ENCODE measurements at regions not wholly inside any gene's neighbourhood (a gene's known extent, or its start where the extent isn't known, plus 50 kb on each side); places are given as distances from the start of the nearest gene placed in this dataset.

DNA sequence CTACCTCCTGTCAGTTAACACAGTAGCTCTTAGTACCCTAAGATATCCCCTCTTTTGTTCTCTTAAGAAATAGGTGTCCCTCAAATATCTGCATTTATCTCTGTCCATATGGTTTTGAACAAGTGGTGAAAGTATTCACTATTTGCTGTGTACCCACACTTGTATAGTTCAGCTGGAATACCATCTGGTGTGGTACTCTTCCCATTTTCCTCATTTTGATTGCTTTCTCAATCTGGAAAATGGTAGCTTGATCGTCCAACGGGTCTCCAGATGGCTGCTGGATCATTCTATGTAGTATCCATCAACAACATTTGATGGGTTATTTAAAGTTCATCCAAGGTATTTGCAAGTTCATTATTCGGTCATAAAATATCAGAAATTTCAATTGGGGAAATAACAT is 100.3 kb upstream of the DPYD start:
- CTCF ChIA-PET: no interaction called here
- POLR2A ChIA-PET: no interaction called here

DNA sequence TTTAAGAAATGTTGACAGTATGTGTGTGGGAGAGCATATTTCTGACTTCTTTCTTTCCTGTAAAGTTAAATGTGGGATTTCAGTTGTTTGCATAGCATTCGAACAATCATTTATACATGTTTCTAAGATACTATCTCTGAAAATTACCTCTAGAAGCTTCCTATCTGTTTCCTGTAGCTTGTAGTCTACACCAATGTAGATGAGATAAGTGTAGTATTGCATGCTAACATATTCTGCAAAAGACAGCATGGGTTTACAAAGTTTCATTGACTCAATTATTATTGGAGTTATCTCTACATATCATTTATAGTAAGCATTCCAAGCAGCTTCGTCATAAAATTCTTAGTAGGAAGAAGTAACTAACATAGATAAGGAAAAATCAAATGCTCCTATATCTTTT is 98.9 kb upstream of the DPYD start:
- CTCF ChIA-PET: no interaction called here
- POLR2A ChIA-PET: no interaction called here

DNA sequence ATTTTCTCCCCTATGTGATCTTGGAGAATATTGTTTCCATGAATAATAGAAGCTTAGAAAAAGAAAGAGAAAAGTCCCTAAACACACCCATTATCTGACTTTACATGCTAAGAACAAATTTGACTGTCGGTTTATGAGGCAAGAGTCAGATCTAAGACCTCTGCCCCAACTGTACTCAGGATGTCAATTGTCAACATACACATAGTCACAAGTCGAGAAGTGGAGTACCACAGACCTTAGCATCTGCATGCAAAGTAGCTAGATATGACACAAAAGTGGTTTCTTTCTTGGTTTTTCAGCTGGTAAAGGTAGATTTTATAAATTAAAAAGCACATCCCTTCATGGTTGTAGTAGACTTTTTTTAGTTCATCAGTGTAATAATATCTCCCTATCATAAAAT is 97.2 kb upstream of the DPYD start:
- CTCF ChIA-PET: no interaction called here

DNA sequence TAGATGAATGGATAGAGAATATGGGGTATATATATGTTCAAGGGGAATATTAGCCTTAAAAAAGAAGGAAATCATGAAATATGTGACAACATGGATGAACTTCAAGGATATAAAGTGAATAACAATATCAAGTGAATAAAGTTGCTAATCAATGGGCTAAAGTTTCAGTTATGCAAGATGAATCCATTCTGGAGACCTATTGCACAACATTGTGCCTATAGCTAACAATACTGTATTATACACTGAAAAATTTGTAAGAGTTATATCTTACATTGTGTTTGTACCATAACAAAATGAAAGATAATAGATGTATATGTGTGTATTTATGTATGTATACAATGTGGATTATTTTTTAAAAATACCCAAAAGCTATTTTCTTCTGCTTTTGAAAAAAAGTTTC is 96.3 kb upstream of the DPYD start:
- CTCF ChIA-PET: no interaction called here
- POLR2A ChIA-PET: no interaction called here

More for the DNA sequence above, 97.2 kb upstream of the DPYD start:
- POLR2A ChIA-PET: no interaction called here

DNA sequence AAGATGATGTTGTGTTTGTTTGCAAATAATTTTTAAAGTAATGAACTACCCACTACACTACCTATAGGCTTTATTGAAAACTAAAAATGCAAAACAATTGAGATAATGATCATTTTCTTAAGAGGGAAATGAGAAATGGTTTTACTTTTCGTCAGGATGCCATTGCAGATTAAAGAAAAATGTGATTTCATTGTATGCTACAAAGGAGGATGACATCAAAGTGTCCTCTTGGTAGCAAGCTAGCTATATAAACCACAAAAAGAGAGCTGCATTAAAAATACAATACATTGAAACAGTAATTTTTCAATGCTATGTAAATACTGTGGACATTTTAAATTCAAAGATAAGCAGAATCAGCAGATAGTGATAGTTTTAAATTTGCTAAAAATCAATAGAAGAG is 87.5 kb upstream of the DPYD start:
- ChIA-PET CTCF (no interaction called here), POLR2A (no interaction called here)

DNA sequence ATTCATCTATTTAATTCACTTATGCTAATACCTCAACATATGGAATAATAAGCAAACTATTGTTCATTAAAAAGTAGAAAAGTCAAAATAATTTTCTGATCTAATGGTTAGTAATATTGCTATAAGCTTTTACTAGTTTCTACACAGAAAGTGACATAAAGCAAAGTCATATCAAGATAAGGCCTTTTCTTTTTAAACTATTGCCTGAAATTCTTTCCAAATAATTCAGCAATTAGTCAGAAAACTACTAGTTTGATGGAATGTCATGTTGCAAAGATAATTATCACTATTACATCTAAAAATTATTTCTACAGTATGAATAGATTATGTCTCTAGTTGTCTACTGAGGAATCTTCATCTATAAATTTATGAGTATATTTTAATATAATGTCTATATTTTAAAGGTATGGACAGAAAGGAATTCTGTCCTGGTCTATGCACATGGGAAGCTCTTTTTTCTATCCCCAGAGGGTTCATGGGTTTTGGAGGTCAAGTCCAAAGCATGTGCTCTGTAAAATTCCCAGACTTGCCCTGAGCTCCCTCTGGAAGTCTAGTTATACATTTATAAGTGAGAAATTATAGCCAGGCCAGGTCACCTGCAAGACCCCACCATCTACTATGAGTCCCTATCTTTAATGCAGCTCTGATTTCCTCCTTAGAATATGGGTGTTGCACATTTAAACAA is 84.6 kb upstream of the DPYD start:
- POLR2A ChIA-PET: no interaction called here
- CTCF ChIA-PET: no interaction called here

DNA sequence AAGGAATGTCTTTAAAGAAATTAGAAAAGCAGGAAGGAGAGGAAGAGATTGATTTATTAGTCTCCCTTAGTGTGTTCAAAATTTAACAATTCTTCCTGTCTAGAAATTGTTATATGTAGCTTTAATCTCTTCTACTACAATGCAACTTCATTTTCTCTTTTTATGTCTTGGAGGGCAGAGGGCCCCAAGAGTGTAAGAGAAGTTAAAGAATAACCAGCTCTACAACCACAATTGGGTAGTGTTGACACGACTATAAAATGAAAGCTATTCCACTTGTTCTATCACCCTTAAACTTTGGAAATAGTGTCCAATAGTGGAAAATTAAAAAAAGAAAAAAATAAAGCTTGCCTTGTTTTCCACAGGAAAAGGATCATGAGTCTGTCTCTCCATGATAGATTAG is 82.6 kb upstream of the DPYD start:
- POLR2A ChIA-PET: no interaction called here

DNA sequence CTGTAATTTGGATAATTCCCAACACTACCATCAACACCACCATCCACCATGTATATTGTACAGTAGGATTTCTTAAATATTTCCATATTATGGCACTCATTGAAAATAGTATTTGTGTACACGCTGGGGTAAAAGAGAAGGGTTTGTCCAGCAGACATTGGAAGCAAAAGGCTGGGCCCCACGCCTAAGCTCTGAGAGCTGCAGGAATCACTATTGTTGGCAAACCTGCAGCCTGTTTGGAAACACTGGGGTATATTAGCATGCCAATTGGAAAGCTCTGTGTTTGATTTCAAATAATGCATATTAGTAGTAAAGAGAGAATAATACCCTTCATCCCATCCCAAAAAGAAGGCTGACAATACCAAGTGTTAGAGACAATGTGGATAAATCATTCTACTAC is 81.5 kb upstream of the DPYD start:
- ChIA-PET CTCF (no interaction called here), POLR2A (no interaction called here)

More for the DNA sequence above, 82.6 kb upstream of the DPYD start:
- CTCF ChIA-PET: no interaction called here

DNA sequence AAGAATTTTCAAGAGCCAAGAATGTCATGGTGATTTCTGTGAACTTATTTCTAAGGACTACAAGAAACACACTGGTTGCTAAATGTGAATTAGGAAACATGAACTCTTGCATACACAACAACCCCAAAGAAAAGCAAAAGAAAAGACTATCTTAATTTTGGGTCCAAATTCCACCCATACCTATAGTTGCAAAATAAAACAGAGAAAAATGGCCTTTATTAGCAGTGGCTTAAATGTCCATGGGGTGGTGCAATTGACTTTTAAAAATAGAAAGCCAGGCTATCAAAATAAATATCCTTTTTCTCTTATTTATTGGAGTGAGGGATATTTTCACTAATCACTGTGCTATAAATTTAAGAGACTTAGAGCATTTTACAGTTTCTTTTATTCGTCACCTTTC is 80.9 kb upstream of the DPYD start:
- ChIA-PET CTCF (no interaction called here), POLR2A (no interaction called here)

DNA sequence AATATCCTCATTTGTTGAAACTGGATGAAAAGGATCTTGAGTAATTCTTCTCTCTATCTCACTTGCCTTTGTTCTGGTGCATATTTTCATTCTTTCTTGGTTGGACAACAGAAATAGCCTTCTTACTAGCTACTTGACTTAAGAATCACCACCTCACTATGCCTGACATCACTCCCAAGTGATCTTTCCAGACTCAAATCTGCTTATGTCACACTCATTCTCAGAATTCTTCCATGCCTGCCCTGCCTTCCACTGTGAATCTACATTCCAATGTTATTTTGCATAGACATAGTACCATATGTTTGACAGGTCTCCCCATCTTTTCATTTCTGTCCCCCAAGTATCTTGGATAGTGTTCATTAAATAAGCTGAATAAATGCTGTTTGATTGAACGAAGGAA is 78.5 kb upstream of the DPYD start:
- ChIA-PET CTCF (no interaction called here), POLR2A (no interaction called here)

DNA sequence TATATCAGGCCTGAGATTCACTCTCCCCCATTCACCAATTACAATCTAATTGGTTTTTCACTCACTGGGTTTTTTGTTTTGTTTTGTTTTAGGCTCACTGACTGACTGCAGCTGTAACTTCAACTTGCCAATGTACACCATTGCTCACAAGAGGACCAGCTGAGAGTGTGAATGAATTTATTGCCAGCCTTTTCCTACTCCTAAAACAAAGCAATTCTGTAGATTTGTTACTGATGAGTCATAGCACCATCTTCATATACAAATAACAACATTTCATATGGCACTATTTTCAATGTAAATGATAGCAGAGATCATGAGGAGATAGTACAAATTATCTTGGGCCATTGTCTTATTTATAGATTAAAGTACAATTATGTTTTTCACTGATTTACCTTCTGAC is 76.0 kb upstream of the DPYD start:
- ChIA-PET POLR2A (no interaction called here), CTCF (no interaction called here)

DNA sequence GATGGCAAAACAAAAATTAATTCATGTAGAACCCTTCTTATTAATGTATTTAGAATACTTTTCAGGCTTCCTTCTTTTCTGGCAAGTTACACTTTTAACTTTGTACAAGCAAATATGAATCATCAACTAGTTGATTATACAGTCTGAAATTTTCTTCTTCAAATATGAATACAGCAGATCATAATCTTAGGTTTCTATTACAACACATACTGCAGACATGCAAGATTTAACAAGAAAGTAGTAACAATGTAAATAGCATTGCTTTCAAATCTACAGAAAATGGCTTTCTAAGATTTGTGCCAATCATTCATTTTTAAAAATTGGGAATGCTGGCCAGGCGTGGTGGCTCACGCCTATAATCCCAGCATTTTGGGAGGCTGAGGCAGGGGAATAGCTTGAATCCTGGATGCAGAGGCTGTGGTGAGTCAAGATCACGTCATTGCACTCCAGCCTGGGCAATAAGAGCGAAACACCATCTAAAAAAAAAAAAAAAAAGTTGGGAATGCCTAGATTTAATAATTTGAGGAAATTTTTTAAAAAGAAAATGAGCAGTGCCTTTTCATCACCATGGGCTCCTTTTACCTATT is 68.4 kb upstream of the DPYD start:
- CTCF ChIA-PET: no interaction called here
- POLR2A ChIA-PET: no interaction called here

DNA sequence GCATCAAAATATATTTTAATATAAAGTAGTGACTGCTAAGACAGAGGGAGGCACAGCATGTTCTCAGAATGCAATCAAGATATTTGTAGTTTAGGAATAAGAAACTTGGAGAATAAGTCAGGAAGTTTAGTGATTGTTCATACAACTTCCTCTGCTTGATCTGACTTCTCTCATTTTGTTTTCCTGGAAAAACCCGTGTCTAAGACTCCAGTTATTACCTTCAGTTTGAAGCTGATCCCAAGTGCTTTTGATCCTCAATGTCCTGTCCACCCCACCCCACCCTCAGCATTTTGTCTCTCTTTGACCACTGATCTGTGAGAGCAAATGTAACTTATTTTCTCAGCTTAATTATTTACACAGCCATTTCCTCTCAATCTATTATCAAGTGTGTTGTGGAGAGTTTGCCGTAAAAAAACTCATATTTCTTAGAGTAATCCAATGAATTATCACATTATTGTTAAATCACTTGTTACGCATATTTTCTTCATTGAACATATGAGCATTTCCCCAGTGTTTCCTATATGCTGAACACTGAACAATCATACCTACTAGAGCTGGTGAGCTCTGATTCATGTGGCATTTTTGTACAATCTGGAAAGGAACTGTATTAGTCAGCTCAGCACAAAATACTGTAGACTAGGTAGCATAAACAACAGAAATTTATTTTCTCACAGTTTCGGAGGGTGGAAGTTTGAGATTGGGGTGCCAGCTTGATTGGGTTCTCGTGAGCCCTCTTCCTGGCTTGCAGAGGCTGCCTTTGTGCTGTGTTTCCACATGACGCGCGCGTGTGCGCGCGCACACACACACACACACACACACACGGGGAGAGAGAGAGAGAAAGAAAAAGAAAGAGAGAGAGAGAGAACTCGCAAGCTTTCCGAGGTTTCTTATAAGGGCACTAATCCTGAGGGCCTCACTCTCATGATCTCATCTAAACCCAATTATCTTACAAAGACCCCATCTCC is 65.5 kb upstream of the DPYD start:
- CTCF ChIA-PET: no interaction called here
- POLR2A ChIA-PET: no interaction called here

DNA sequence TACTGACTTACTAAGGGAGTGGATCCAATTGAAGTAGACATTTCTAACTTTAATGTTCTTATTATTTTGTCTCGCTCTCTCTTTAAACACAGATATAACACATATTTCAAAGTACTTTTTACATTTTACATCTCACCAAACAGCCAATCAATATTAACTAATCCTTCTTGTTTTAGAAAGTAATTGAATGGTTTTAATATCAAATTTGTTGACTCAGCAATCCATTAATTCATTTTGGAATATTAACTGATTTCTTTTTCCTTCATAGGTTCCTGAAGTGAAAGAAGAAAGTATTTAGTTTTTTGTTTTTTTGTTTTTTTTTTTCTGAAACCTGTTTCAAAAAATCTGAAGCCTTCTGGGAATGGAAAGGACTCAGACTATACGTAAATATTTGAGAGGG is 62.3 kb upstream of the DPYD start:
- POLR2A ChIA-PET: no interaction called here
- CTCF ChIA-PET: no interaction called here

DNA sequence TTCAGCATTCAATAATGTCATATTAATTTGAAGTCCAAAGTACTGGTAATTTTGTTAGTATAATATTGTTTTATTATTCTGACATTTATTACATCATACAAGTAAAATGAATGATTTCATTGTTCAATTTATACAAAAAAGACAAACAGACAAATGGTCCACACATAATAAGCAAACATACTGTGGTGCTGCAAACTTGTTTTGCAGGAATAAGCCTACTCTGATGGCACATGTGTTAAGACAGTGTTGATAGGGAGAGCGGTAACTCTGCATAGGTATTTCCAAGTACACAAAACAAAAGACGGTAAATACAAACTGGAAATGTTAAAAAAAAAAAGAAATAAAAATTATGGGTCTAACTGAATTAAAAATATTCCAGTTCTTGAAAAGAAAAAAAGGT is 59.7 kb upstream of the DPYD start:
- CTCF ChIA-PET: no interaction called here
- POLR2A ChIA-PET: no interaction called here

DNA sequence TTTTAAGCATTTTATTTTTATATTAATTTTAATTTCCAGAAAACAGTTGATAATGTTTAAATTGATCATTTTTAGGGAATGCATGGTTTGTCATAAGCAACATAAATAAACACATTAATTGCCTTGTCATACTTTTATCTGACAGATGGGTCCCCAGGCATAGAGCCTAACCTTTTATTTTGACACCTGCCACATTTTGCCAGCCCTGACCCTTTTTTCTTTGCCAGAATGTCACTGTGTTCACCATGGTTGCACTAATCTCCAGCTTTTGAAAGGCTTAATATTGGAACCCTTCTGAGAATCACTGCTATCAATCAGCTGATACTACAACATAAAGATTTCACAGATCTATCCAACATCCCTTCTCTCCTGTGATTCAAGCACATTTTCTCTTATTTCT is 56.0 kb upstream of the DPYD start:
- CTCF ChIA-PET: no interaction called here

More for the DNA sequence above, 56.0 kb upstream of the DPYD start:
- POLR2A ChIA-PET: no interaction called here

Data from activated CD8-positive, alpha-beta memory T cell treated with anti-CD3 and anti-CD28 coated beads for 36 hours (primary cell).